NT2/D1 (cell line): ENCODE measurements at regions not wholly inside any gene's neighbourhood (a gene's known extent, or its start where the extent isn't known, plus 50 kb on each side); places are given as distances from the start of the nearest gene placed in this dataset.

ENCODE experiments used
- DNase-seq: peaks from one replicate; pipeline ENCODE4 v3.0.0-alpha.2; 2011; ENCODE audit warnings: low read depth, low spot score
- H3K27me3 ChIP-seq: 2 replicates; pipeline ENCODE4 v1.6.0; 2011; ENCODE audit warnings: mild to moderate bottlenecking; ENCODE audit not compliant: insufficient read length, insufficient read depth
- H3K36me3 ChIP-seq: 2 replicates; pipeline ENCODE4 v1.6.1; 2011; ENCODE audit warnings: mild to moderate bottlenecking, low read length, mixed read lengths; ENCODE audit not compliant: insufficient read depth, insufficient read length
- H3K4me1 ChIP-seq: 2 replicates; pipeline ENCODE4 v1.5.1; 2011; ENCODE audit not compliant: insufficient read depth, insufficient read length
- H3K4me3 ChIP-seq: 2 replicates; pipeline ENCODE4 v1.5.1; 2011; ENCODE audit warnings: low read depth; ENCODE audit not compliant: insufficient read length
- H3K9ac ChIP-seq: 2 replicates; pipeline ENCODE4 v1.6.0; 2011; ENCODE audit warnings: low read depth; ENCODE audit not compliant: insufficient read length
- H3K9me3 ChIP-seq: 2 replicates; pipeline ENCODE4 v1.5.1; 2011; ENCODE audit warnings: mild to moderate bottlenecking, low read length; ENCODE audit not compliant: insufficient read depth
- SUZ12 ChIP-seq: IDR thresholded peaks from 2 replicates; pipeline ENCODE4 v1.6.1; 2011; ENCODE audit not compliant: insufficient read length, insufficient read depth; ENCODE audit errors: extremely low read depth
- YY1 ChIP-seq: IDR thresholded peaks from 2 replicates; pipeline ENCODE4 v1.6.1; 2011; ENCODE audit not compliant: insufficient read length, insufficient read depth
- ZNF274 ChIP-seq: IDR thresholded peaks from 2 replicates; pipeline ENCODE4 v1.6.1; 2011; ENCODE audit warnings: mild to moderate bottlenecking, low read depth, low read length

GRCh38 chr3:8223766-8224165 is 277.9 kb upstream of the LMCD1 start:
- TF ChIP-seq SUZ12 (no peak), YY1 (no peak), ZNF274 (no peak)
- Histone ChIP-seq H3K9me3 (no peaks in the 10 kb centered on the region), H3K9ac (no peak overlapping the region), H3K4me3 (no peak overlapping the region), H3K36me3 (no peaks in the 10 kb centered on the region), H3K4me1 (no peaks in the 10 kb centered on the region), H3K27me3 (no peaks in the 10 kb centered on the region)
- DNase-seq: no peak

GRCh38 chr3:8224941-8225340 is 276.7 kb upstream of the LMCD1 start:
- Histone ChIP-seq H3K4me3 (no peak overlapping the region), H3K4me1 (no peaks in the 10 kb centered on the region), H3K9me3 (no peaks in the 10 kb centered on the region), H3K27me3 (no peaks in the 10 kb centered on the region), H3K9ac (no peak overlapping the region), H3K36me3 (no peaks in the 10 kb centered on the region)
- DNase-seq: no peak
- TF ChIP-seq SUZ12: no peak
- TF ChIP-seq ZNF274: no peak
- TF ChIP-seq YY1: no peak

- no peak for TF ChIP-seq YY1
- no peak for TF ChIP-seq ZNF274
- TF ChIP-seq SUZ12: no peak
- H3K27me3 ChIP-seq: no peaks in the 10 kb centered on the region
- H3K4me3 ChIP-seq: no peak overlapping the region
- H3K4me1 ChIP-seq: no peaks in the 10 kb centered on the region
- no peaks in the 10 kb centered on the region for H3K36me3 ChIP-seq
- DNase-seq: no peak
- H3K9ac ChIP-seq: no peak overlapping the region
- no peaks in the 10 kb centered on the region for H3K9me3 ChIP-seq
Measured at GRCh38 chr3:8233938-8234337, 267.7 kb upstream of the LMCD1 start.

- no peak for DNase-seq
- H3K4me3 ChIP-seq: no peak overlapping the region
Measured at GRCh38 chr3:8236264-8236663, 265.4 kb upstream of the LMCD1 start.

GRCh38 chr3:8237893-8238292 is 263.7 kb upstream of the LMCD1 start:
- no peak overlapping the region for H3K9ac ChIP-seq
- no peaks in the 10 kb centered on the region for H3K9me3 ChIP-seq
- DNase-seq: no peak
- H3K4me3 ChIP-seq: no peak overlapping the region
- H3K36me3 ChIP-seq: no peaks in the 10 kb centered on the region
- H3K27me3 ChIP-seq: no peaks in the 10 kb centered on the region
- TF ChIP-seq YY1: no peak
- TF ChIP-seq SUZ12: no peak
- H3K4me1 ChIP-seq: no peaks in the 10 kb centered on the region

More at GRCh38 chr3:8236264-8236663, 265.4 kb upstream of the LMCD1 start:
- H3K4me1 ChIP-seq: no peaks in the 10 kb centered on the region
- H3K27me3 ChIP-seq: no peaks in the 10 kb centered on the region
- H3K9ac ChIP-seq: no peak overlapping the region
- no peaks in the 10 kb centered on the region for H3K36me3 ChIP-seq
- H3K9me3 ChIP-seq: no peaks in the 10 kb centered on the region
- no peak for TF ChIP-seq ZNF274
- TF ChIP-seq YY1: no peak
- TF ChIP-seq SUZ12: no peak

- no peak for DNase-seq
- no peaks in the 10 kb centered on the region for H3K27me3 ChIP-seq
- H3K36me3 ChIP-seq: no peaks in the 10 kb centered on the region
- TF ChIP-seq SUZ12: no peak
- TF ChIP-seq YY1: no peak
- no peak for TF ChIP-seq ZNF274
- H3K9me3 ChIP-seq: no peaks in the 10 kb centered on the region
- no peaks in the 10 kb centered on the region for H3K4me1 ChIP-seq
- H3K9ac ChIP-seq: no peak overlapping the region
- H3K4me3 ChIP-seq: no peak overlapping the region
Measured at GRCh38 chr3:8238432-8238831, 263.2 kb upstream of the LMCD1 start.

- no peaks in the 10 kb centered on the region for H3K4me1 ChIP-seq
- H3K9me3 ChIP-seq: no peaks in the 10 kb centered on the region
- no peak overlapping the region for H3K9ac ChIP-seq
- H3K4me3 ChIP-seq: no peak overlapping the region
- no peak for TF ChIP-seq YY1
- TF ChIP-seq SUZ12: no peak
- TF ChIP-seq ZNF274: no peak
- no peaks in the 10 kb centered on the region for H3K27me3 ChIP-seq
- DNase-seq: no peak
- no peaks in the 10 kb centered on the region for H3K36me3 ChIP-seq
Measured at GRCh38 chr3:8239095-8239494, 262.5 kb upstream of the LMCD1 start.
